Activated naive CD4-positive, alpha-beta T cell (primary cell): ENCODE measurements at regions not wholly inside any gene's neighbourhood (a gene's known extent, or its start where the extent isn't known, plus 50 kb on each side); places are given as distances from the start of the nearest gene placed in this dataset.

Source experiments
- DNase-seq, 4 experiments: peaks; one replicate each; lab custom pipeline; 2025; lab: John Stamatoyannopoulos, UW

- DNase-seq: no peak
These were observed 199.4 kb downstream of the KLF12 start for GRCh38 chr13:73934771-73935170.

GRCh38 chr13:73934215-73934641 is 200.0 kb downstream of the KLF12 start:
- DNase-seq: no peak

GRCh38 chr13:73933795-73934194 is 200.4 kb downstream of the KLF12 start:
- no peak for DNase-seq

GRCh38 chr13:73932091-73932490 is 202.1 kb downstream of the KLF12 start:
- no peak for DNase-seq

- DNase-seq: no peak
These were observed 204.8 kb downstream of the KLF12 start for GRCh38 chr13:73929287-73929932.

- DNase-seq: no peak
These were observed 209.6 kb downstream of the KLF12 start for GRCh38 chr13:73924607-73925006.

GRCh38 chr13:73922493-73923393 is 211.5 kb downstream of the KLF12 start:
- DNase-seq: no peak

- DNase-seq: no peak
These were observed 215.5 kb downstream of the KLF12 start for GRCh38 chr13:73918691-73919090.

- DNase-seq: no peak
These were observed 220.3 kb downstream of the KLF12 start for GRCh38 chr13:73913751-73914518.

GRCh38 chr13:73913079-73913740 is 221.0 kb downstream of the KLF12 start:
- no peak for DNase-seq

GRCh38 chr13:73911361-73911760 is 222.8 kb downstream of the KLF12 start:
- DNase-seq: no peak

- DNase-seq: no peak
These were observed 223.5 kb downstream of the KLF12 start for GRCh38 chr13:73910733-73911132.

GRCh38 chr13:73908809-73909208 is 225.4 kb downstream of the KLF12 start:
- no peak for DNase-seq

- no peak for DNase-seq
These were observed 229.6 kb downstream of the KLF12 start for GRCh38 chr13:73904625-73905024.

GRCh38 chr13:73903561-73903960 is 230.6 kb downstream of the KLF12 start:
- DNase-seq: no peak

- DNase-seq: no peak
These were observed 231.4 kb downstream of the KLF12 start for GRCh38 chr13:73902847-73903246.

- DNase-seq: no peak
These were observed 231.9 kb downstream of the KLF12 start for GRCh38 chr13:73902296-73902695.

- no peak for DNase-seq
These were observed 232.7 kb downstream of the KLF12 start for GRCh38 chr13:73901324-73902068.

- no peak for DNase-seq
These were observed 233.6 kb downstream of the KLF12 start for GRCh38 chr13:73900591-73900990.

- no peak for DNase-seq
These were observed 235.3 kb downstream of the KLF12 start for GRCh38 chr13:73898899-73899298.

- no peak for DNase-seq
These were observed 235.9 kb downstream of the KLF12 start for GRCh38 chr13:73898276-73898675.
